GM19467 (cell line): ENCODE measurements at regions not wholly inside any gene's neighbourhood (a gene's known extent, or its start where the extent isn't known, plus 50 kb on each side); places are given as distances from the start of the nearest gene placed in this dataset.

ENCODE experiments used
- ATAC-seq: cut with Tn5 transposase; IDR thresholded peaks from one replicate; pipeline ENCODE4 v1.9.1; 2021; ENCODE audit warnings: mild to moderate bottlenecking, moderate library complexity; ENCODE audit not compliant: unreplicated experiment

GRCh38 chr7:41312235-41312634 lies 390.7 kb downstream of the INHBA start:
- no peak for ATAC-seq

GRCh38 chr7:41311301-41311700 lies 391.6 kb downstream of the INHBA start:
- no peak for ATAC-seq

- ATAC-seq = no peak
Measured at GRCh38 chr7:41306486-41306885, 396.4 kb downstream of the INHBA start.

- no peak for ATAC-seq
Measured at GRCh38 chr7:41305001-41305400, 397.9 kb downstream of the INHBA start.

- ATAC-seq = no peak
Measured at GRCh38 chr7:41303709-41304108, 399.2 kb downstream of the INHBA start.

GRCh38 chr7:41298409-41298808 lies 404.5 kb downstream of the INHBA start:
- no peak for ATAC-seq

- ATAC-seq = no peak
Measured at GRCh38 chr7:41297166-41297565, 405.7 kb downstream of the INHBA start.

GRCh38 chr7:41295455-41295815 lies 407.5 kb downstream of the INHBA start:
- no peak for ATAC-seq

GRCh38 chr7:41294556-41295454 lies 408.1 kb downstream of the INHBA start:
- ATAC-seq = no peak

- no peak for ATAC-seq
Measured at GRCh38 chr7:41292487-41292886, 410.4 kb downstream of the INHBA start.

- no peak for ATAC-seq
Measured at GRCh38 chr7:41287559-41288335, 415.1 kb downstream of the INHBA start.

GRCh38 chr7:41280491-41280890 lies 422.4 kb downstream of the INHBA start:
- ATAC-seq = no peak

GRCh38 chr7:41277561-41277960 lies 425.3 kb downstream of the INHBA start:
- ATAC-seq = no peak

- ATAC-seq = no peak
Measured at GRCh38 chr7:41275255-41275654, 427.6 kb downstream of the INHBA start.

- no peak for ATAC-seq
Measured at GRCh38 chr7:41274179-41274578, 428.7 kb downstream of the INHBA start.

GRCh38 chr7:41272664-41273063 lies 430.2 kb downstream of the INHBA start:
- ATAC-seq = no peak

GRCh38 chr7:41268878-41269277 lies 434.0 kb downstream of the INHBA start:
- ATAC-seq = no peak

- ATAC-seq = no peak
Measured at GRCh38 chr7:41261080-41261479, 441.8 kb downstream of the INHBA start.

GRCh38 chr7:41257660-41258059 lies 445.2 kb downstream of the INHBA start:
- no peak for ATAC-seq

GRCh38 chr7:41256186-41256945 lies 446.5 kb downstream of the INHBA start:
- no peak for ATAC-seq

- no peak for ATAC-seq
Measured at GRCh38 chr7:41255716-41256115, 447.2 kb downstream of the INHBA start.
